ENCODE measurements at regions not wholly inside any gene's neighbourhood (a gene's known extent, or its start where the extent isn't known, plus 50 kb on each side); places are given as distances from the start of the nearest gene placed in this dataset.

GRCh38 chr4:123102897-123103471 is 180.6 kb upstream of the NUDT6 start:
- peak; percentile 34 for DNase-seq

GRCh38 chr4:123104310-123105025 is 182.1 kb upstream of the NUDT6 start:
- DNase-seq = no peak

- no peak for DNase-seq
Observed at GRCh38 chr4:123105026-123105420, 182.6 kb upstream of the NUDT6 start.

- DNase-seq = no peak
Observed at GRCh38 chr4:123106747-123107146, 184.3 kb upstream of the NUDT6 start.

- DNase-seq = no peak
Observed at GRCh38 chr4:123107444-123108252, 185.3 kb upstream of the NUDT6 start.

- no peak for DNase-seq
Observed at GRCh38 chr4:123109139-123109538, 186.7 kb upstream of the NUDT6 start.

GRCh38 chr4:123110147-123110546 is 187.8 kb upstream of the NUDT6 start:
- DNase-seq = no peak

- DNase-seq = no peak
Observed at GRCh38 chr4:123110685-123111084, 188.3 kb upstream of the NUDT6 start.

- DNase-seq = no peak
Observed at GRCh38 chr4:123113155-123113554, 190.8 kb upstream of the NUDT6 start.

- no peak for DNase-seq
Observed at GRCh38 chr4:123114084-123114914, 191.9 kb upstream of the NUDT6 start.

GRCh38 chr4:123114915-123115756 is 192.7 kb upstream of the NUDT6 start:
- no peak for DNase-seq

GRCh38 chr4:123116412-123116811 is 194.0 kb upstream of the NUDT6 start:
- no peak for DNase-seq

GRCh38 chr4:123120473-123120872 is 198.1 kb upstream of the NUDT6 start:
- no peak for DNase-seq

- no peak for DNase-seq
Observed at GRCh38 chr4:123121241-123121907, 199.0 kb upstream of the NUDT6 start.

- DNase-seq = no peak
Observed at GRCh38 chr4:123125477-123125876, 203.1 kb upstream of the NUDT6 start.

GRCh38 chr4:123127218-123127617 is 204.8 kb upstream of the NUDT6 start:
- no peak for DNase-seq

- DNase-seq = no peak
Observed at GRCh38 chr4:123127875-123128274, 205.5 kb upstream of the NUDT6 start.

- no peak for DNase-seq
Observed at GRCh38 chr4:123133397-123134050, 211.1 kb upstream of the NUDT6 start.

GRCh38 chr4:123144616-123145015 is 222.2 kb upstream of the NUDT6 start:
- DNase-seq = no peak

- DNase-seq = no peak
Observed at GRCh38 chr4:123158576-123158975, 236.2 kb upstream of the NUDT6 start.

- DNase-seq = no peak
Observed at GRCh38 chr4:123159479-123159878, 237.1 kb upstream of the NUDT6 start.

Data from DMS153 (cell line).